Neuronal stem cell (in vitro differentiated cells): ENCODE measurements at regions not wholly inside any gene's neighbourhood (a gene's known extent, or its start where the extent isn't known, plus 50 kb on each side); places are given as distances from the start of the nearest gene placed in this dataset.

Experiments
- DNase-seq: peaks from one replicate; pipeline ENCODE4 v3.0.0-alpha.2; 2013; ENCODE audit warnings: low spot score
- H2AFZ ChIP-seq: one replicate; pipeline ENCODE4 v1.6.1; 2013; ENCODE audit warnings: mild to moderate bottlenecking, low read length, inconsistent platforms
- H2AK5ac ChIP-seq: 2 replicates; pipeline ENCODE4 v1.6.1; 2013; ENCODE audit warnings: low read depth, mild to moderate bottlenecking, inconsistent platforms, low read length, moderate library complexity, mixed read lengths
- H2BK120ac ChIP-seq: 2 replicates; pipeline ENCODE4 v1.6.1; 2013; ENCODE audit warnings: low read depth, mild to moderate bottlenecking, inconsistent platforms, low read length, moderate library complexity, mixed read lengths
- H2BK12ac ChIP-seq: one replicate; pipeline ENCODE4 v1.6.1; 2013; ENCODE audit warnings: low read length, inconsistent platforms
- H2BK15ac ChIP-seq: 2 replicates; pipeline ENCODE4 v1.6.1; 2013; ENCODE audit warnings: mild to moderate bottlenecking, low read length, inconsistent platforms, mixed read lengths
- H2BK5ac ChIP-seq: one replicate; pipeline ENCODE4 v1.6.1; 2013; ENCODE audit warnings: inconsistent platforms, mild to moderate bottlenecking, low read length, moderate library complexity
- H3K14ac ChIP-seq: one replicate; pipeline ENCODE4 v1.6.1; 2013; ENCODE audit warnings: low read length, inconsistent platforms
- H3K18ac ChIP-seq: 2 replicates; pipeline ENCODE4 v1.6.1; 2013; ENCODE audit warnings: low read length, inconsistent platforms
- H3K23ac ChIP-seq: 2 replicates; pipeline ENCODE4 v1.6.1; 2013; ENCODE audit warnings: low read depth, mild to moderate bottlenecking, mixed read lengths, low read length, inconsistent platforms; ENCODE audit not compliant: poor library complexity
- H3K27ac ChIP-seq: replicated peaks from 3 replicates; pipeline ENCODE4 v1.5.1; 2013; ENCODE audit warnings: low read length, inconsistent platforms
- H3K27me3 ChIP-seq, 3 experiments: 2 replicates each; pipeline ENCODE4 v1.6.1; 2013; ENCODE audit warnings: low read length in 3 of 3, mild to moderate bottlenecking in 2 of 3, inconsistent platforms in 1 of 3, low read depth in 1 of 3, mixed read lengths in 1 of 3, moderate library complexity in 1 of 3; ENCODE audit not compliant: control insufficient read depth in 3 of 3, insufficient read depth in 3 of 3
- H3K36me3 ChIP-seq, 2 donors: replicated peaks in 1 of 2; 2 replicates each; pipeline ENCODE4 v1.6.1; 2013; ENCODE audit warnings: low read length in 2 of 2; ENCODE audit not compliant: control insufficient read depth in 2 of 2, insufficient read depth in 2 of 2
- H3K4ac ChIP-seq: 2 replicates; pipeline ENCODE4 v1.6.1; 2013; ENCODE audit warnings: inconsistent platforms, mild to moderate bottlenecking, low read length, moderate library complexity
- H3K4me1 ChIP-seq, 2 donors: 1 replicate in 1 of 2; 2 replicates in 1 of 2; pipeline ENCODE4 v1.6.1; 2013; ENCODE audit warnings: low read length in 2 of 2, low read depth in 1 of 2; ENCODE audit not compliant: control insufficient read depth in 2 of 2, insufficient read depth in 1 of 2
- H3K4me2 ChIP-seq: one replicate; pipeline ENCODE4 v1.6.1; 2013; ENCODE audit warnings: mild to moderate bottlenecking, low read length, inconsistent platforms; ENCODE audit not compliant: insufficient read depth, poor library complexity, severe bottlenecking
- H3K4me3 ChIP-seq, 2 donors: 2 replicates each; pipeline ENCODE4 v1.5.1; 2013; ENCODE audit warnings: low read length in 2 of 2, mild to moderate bottlenecking in 2 of 2, inconsistent platforms in 1 of 2, moderate library complexity in 1 of 2
- H3K79me1 ChIP-seq: one replicate; pipeline ENCODE4 v1.6.1; 2013; ENCODE audit warnings: low read depth, mild to moderate bottlenecking, inconsistent platforms, low read length, moderate library complexity
- H3K9ac ChIP-seq: one replicate; pipeline ENCODE4 v1.6.1; 2013; ENCODE audit warnings: mild to moderate bottlenecking, low read depth, low read length, inconsistent platforms; ENCODE audit not compliant: poor library complexity
- H3K9me3 ChIP-seq, 2 donors: replicated peaks in 1 of 2; 2 replicates each; pipeline versions ENCODE3 to v1.6.1; 2013; ENCODE audit warnings: low read length in 2 of 2, mild to moderate bottlenecking in 2 of 2, inconsistent platforms in 1 of 2, low read depth in 1 of 2, mixed read lengths in 1 of 2, moderate library complexity in 1 of 2; ENCODE audit not compliant: control insufficient read depth in 2 of 2, insufficient read depth in 1 of 2
- H4K8ac ChIP-seq: one replicate; pipeline ENCODE4 v1.6.1; 2013; ENCODE audit warnings: low read depth, mild to moderate bottlenecking, inconsistent platforms, low read length, moderate library complexity
- H4K91ac ChIP-seq: one replicate; pipeline ENCODE4 v1.6.1; 2013; ENCODE audit warnings: low read length, low read depth, mild to moderate bottlenecking, inconsistent platforms; ENCODE audit not compliant: poor library complexity
- WGBS, 2 donors: extraction: QIAGEN DNeasy Blood & Tissue Kit; methylation state at CpG; one replicate each; pipeline ENCODE4 v1.1.7; 2013; ENCODE audit warnings: missing lambda C conversion rate in 2 of 2, mixed read lengths in 1 of 2; ENCODE audit not compliant: insufficient read length in 2 of 2, insufficient replicate concordance in 1 of 2; ENCODE audit errors: extremely low coverage in 2 of 2; 5-methylcytosine and 5-hydroxymethylcytosine counted together

DNA sequence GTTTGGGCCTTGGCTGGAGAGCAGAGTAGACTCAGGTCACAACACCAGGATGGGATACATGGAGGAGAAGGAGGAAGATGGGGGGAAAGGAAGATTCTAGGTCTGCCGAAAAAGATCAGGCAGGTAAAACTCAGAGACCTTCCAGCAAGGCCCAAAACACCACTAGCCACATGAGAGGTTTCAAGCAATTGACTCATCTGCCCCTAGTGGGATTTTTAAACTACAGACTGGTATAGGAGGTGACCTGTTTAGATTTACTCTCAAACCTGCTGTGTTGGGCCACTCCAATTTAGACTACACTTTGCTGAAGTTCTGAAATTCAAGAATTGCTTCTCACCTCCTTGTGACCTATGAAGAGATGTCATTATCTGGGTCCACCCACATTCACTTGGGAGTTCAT is 236.9 kb upstream of the SASH1 start:
- Histone ChIP-seq H2BK5ac (no peak overlapping the region), H4K8ac (no peak overlapping the region), H2AK5ac (no peak overlapping the region), H3K27me3 (no peaks in the 10 kb centered on the region), H3K14ac (no peak overlapping the region), H3K4me3 (no peak overlapping the region), H2BK12ac (no peak overlapping the region), H3K4me1 (peaks cover 0 to 15% of the 10 kb centered on the region in 2 donors), H3K27ac (no peak overlapping the region), H2AFZ (no peak overlapping the region), H3K36me3 (no peaks in the 10 kb centered on the region), H3K4me2 (no peak overlapping the region), H3K9ac (no peak overlapping the region), H2BK15ac (no peak overlapping the region), H3K18ac (no peak overlapping the region), H3K79me1 (no peaks in the 10 kb centered on the region), H3K23ac (no peak overlapping the region), H4K91ac (no peak overlapping the region), H3K4ac (no peak overlapping the region), H2BK120ac (no peak overlapping the region), H3K9me3 (peaks cover 0 to 4% of the 10 kb centered on the region in 2 donors)
- WGBS, 2 donors: no CpG with 5 or more reads among the region's 1 CpG
- no peak for DNase-seq

DNA sequence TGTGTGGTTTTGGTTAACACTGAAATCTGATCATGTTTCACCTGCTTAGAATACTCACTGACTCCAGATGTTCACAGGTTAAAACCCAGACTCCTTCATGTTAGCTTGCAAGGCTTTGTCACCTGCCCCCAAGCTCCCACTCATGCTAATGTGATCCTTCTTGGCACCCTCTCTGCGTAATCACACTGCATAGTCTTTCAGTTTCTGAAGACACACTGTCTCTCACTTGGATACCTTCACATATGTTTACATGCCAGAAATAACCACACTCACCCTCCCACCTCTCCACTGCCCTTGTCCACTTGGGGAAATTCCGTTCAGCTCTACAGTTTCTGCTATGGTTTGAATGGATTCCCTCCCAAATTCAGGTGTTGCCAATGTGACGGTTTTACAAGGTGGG is 234.7 kb upstream of the SASH1 start:
- H2BK15ac ChIP-seq: no peak overlapping the region
- H3K79me1 ChIP-seq: no peaks in the 10 kb centered on the region
- H2BK5ac ChIP-seq: no peak overlapping the region
- no peak overlapping the region for H4K8ac ChIP-seq
- H2AFZ ChIP-seq: no peak overlapping the region
- H3K4me3 ChIP-seq: no peak overlapping the region
- H2AK5ac ChIP-seq: no peak overlapping the region
- no peak overlapping the region for H3K14ac ChIP-seq
- DNase-seq: no peak
- no peak overlapping the region for H3K18ac ChIP-seq
- H3K9me3 ChIP-seq: peaks cover 0 to 7% of the 10 kb centered on the region in 2 donors
- no peak overlapping the region for H3K4ac ChIP-seq
- WGBS, 2 donors: no CpG with 5 or more reads among the region's 3 CpGs
- H3K4me1 ChIP-seq: peaks cover 0 to 9% of the 10 kb centered on the region in 2 donors
- H3K4me2 ChIP-seq: no peak overlapping the region
- no peaks in the 10 kb centered on the region for H3K36me3 ChIP-seq
- no peaks in the 10 kb centered on the region for H3K27me3 ChIP-seq
- H3K27ac ChIP-seq: no peak overlapping the region
- H2BK120ac ChIP-seq: no peak overlapping the region
- H3K9ac ChIP-seq: no peak overlapping the region
- H2BK12ac ChIP-seq: no peak overlapping the region
- no peak overlapping the region for H3K23ac ChIP-seq
- H4K91ac ChIP-seq: no peak overlapping the region

DNA sequence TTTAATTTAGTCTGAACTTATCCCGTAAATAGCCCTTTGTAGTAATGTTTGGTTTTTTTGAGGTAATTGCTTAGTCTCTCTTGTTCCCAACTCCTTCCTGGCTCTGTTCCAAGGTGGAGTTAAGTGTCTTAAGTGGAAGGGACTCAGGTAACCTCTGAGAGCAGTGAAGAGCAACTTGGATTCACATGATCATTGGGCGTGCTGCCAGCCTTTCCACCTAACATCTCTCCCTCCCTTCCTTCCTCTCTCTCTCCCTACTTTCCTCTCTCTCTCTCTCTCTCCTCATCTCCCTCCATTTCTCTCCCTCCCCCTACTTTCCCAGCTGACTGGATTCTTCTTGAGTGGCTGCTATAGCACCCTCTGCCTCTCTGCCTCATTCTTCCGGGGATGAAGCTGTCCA is 232.9 kb upstream of the SASH1 start:
- H2BK120ac ChIP-seq: no peak overlapping the region
- no peak overlapping the region for H3K27ac ChIP-seq
- H3K14ac ChIP-seq: no peak overlapping the region
- H3K9ac ChIP-seq: no peak overlapping the region
- no peak overlapping the region for H2BK5ac ChIP-seq
- H3K4ac ChIP-seq: no peak overlapping the region
- DNase-seq: no peak
- H3K4me2 ChIP-seq: no peak overlapping the region
- no peak overlapping the region for H4K8ac ChIP-seq
- no peak overlapping the region for H3K23ac ChIP-seq
- no CpG with 5 or more reads among the region's 3 CpGs for WGBS, 2 donors
- no peak overlapping the region for H3K18ac ChIP-seq
- no peak overlapping the region for H4K91ac ChIP-seq
- peaks cover 0 to 7% of the 10 kb centered on the region in 2 donors for H3K9me3 ChIP-seq
- no peaks in the 10 kb centered on the region for H3K79me1 ChIP-seq
- H2BK12ac ChIP-seq: no peak overlapping the region
- H2AK5ac ChIP-seq: no peak overlapping the region
- no peak overlapping the region for H3K4me3 ChIP-seq
- H3K36me3 ChIP-seq: no peaks in the 10 kb centered on the region
- no peaks in the 10 kb centered on the region for H3K27me3 ChIP-seq
- H2AFZ ChIP-seq: no peak overlapping the region
- H3K4me1 ChIP-seq: peaks cover 0 to 4% of the 10 kb centered on the region in 2 donors
- H2BK15ac ChIP-seq: no peak overlapping the region

DNA sequence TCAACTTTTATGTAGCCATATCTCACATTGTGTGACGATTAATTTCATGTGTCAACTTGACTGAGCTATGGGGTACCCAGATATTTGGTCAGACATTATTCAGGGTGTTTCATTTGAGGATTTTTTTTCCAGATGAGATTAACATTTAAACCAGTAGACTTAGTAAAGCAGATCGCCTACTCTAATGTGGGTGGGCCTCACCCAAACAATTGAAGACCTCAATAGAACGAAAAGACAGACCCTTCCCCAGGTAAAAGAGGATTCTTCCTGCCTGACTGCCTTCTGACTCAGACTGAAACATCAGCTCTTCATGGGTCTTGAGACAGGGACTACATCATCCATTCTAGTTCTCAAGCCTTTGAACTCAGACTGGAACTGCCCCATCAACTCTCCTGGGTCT is 231.7 kb upstream of the SASH1 start:
- H3K9me3 ChIP-seq: peaks cover 0 to 7% of the 10 kb centered on the region in 2 donors
- no peak overlapping the region for H2BK15ac ChIP-seq
- no peak overlapping the region for H3K18ac ChIP-seq
- H2BK5ac ChIP-seq: no peak overlapping the region
- H3K23ac ChIP-seq: no peak overlapping the region
- H3K14ac ChIP-seq: no peak overlapping the region
- no peak for DNase-seq
- peaks cover 0 to under 1% of the 10 kb centered on the region in 2 donors for H3K4me1 ChIP-seq
- no peak overlapping the region for H3K4ac ChIP-seq
- no peak overlapping the region for H3K9ac ChIP-seq
- H2AK5ac ChIP-seq: no peak overlapping the region
- no peaks in the 10 kb centered on the region for H3K27me3 ChIP-seq
- H3K79me1 ChIP-seq: no peaks in the 10 kb centered on the region
- no peak overlapping the region for H4K91ac ChIP-seq
- no CpG with 5 or more reads among the region's 3 CpGs for WGBS, 2 donors
- no peak overlapping the region for H3K4me2 ChIP-seq
- no peak overlapping the region for H3K4me3 ChIP-seq
- no peak overlapping the region for H2BK12ac ChIP-seq
- no peak overlapping the region for H2AFZ ChIP-seq
- H3K27ac ChIP-seq: no peak overlapping the region
- H4K8ac ChIP-seq: no peak overlapping the region
- H3K36me3 ChIP-seq: no peaks in the 10 kb centered on the region
- no peak overlapping the region for H2BK120ac ChIP-seq
